ENCODE measurements at regions not wholly inside any gene's neighbourhood (a gene's known extent, or its start where the extent isn't known, plus 50 kb on each side); places are given as distances from the start of the nearest gene placed in this dataset.
"Not testable (repeated sequence)": the region's sequence is repeated elsewhere in the genome, so short reads cannot be mapped to it uniquely, and the experiment has no call there.

GRCh38 chr20:12528104-12528503, 480.7 kb upstream of the SPTLC3 start:
- no peaks in the 10 kb centered on the region for H3K4me1 ChIP-seq (ENCODE audit: control insufficient read depth, low read depth, low read length)
- no peak overlapping the region for H3K4me3 ChIP-seq (ENCODE audit: low read length)
- H3K36me3 ChIP-seq (ENCODE audit: control insufficient read depth, low read depth, low read length): no peaks in the 10 kb centered on the region
- no peaks in the 10 kb centered on the region for H3K27me3 ChIP-seq (ENCODE audit: control insufficient read depth, insufficient read depth, low read length)
- H3K9ac ChIP-seq (ENCODE audit: low read length): no peak overlapping the region
- H3K27ac ChIP-seq (ENCODE audit: low read length): no peak overlapping the region
- no peaks in the 10 kb centered on the region for H3K9me3 ChIP-seq (ENCODE audit: control insufficient read depth, low read depth, low read length)

GRCh38 chr20:12528591-12529041, 480.2 kb upstream of the SPTLC3 start:
- H3K27me3 ChIP-seq (ENCODE audit: control insufficient read depth, insufficient read depth, low read length): no peaks in the 10 kb centered on the region
- H3K4me3 ChIP-seq (ENCODE audit: low read length): no peak overlapping the region
- H3K9ac ChIP-seq (ENCODE audit: low read length): no peak overlapping the region
- H3K9me3 ChIP-seq (ENCODE audit: control insufficient read depth, low read depth, low read length): no peaks in the 10 kb centered on the region
- H3K4me1 ChIP-seq (ENCODE audit: control insufficient read depth, low read depth, low read length): no peaks in the 10 kb centered on the region
- no peaks in the 10 kb centered on the region for H3K36me3 ChIP-seq (ENCODE audit: control insufficient read depth, low read depth, low read length)
- no peak overlapping the region for H3K27ac ChIP-seq (ENCODE audit: low read length)

DNA sequence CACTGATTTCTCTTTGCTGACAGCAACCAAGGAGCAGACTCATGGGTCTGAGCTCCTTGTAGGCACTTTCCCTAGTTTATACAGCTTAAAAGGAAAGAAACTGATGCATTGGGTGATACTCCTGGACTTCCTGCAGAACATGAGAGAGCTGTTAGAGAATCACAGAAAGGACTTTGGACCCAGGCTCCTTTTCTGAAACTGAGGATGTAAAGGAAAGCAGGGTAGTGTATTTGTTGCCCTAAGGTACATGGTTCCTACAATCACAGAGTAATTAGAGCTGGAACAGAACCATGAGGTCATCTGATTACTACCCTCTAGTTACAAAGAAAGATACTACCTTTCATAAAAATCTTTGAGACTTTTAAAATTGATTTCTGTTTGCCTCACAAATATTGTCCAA, 477.1 kb upstream of the SPTLC3 start:
- Histone ChIP-seq H3K9me3 (ENCODE audit: control insufficient read depth, low read depth, low read length) (no peaks in the 10 kb centered on the region), H3K27me3 (ENCODE audit: control insufficient read depth, insufficient read depth, low read length) (no peaks in the 10 kb centered on the region), H3K4me3 (ENCODE audit: low read length) (no peak overlapping the region), H3K9ac (ENCODE audit: low read length) (no peak overlapping the region), H3K27ac (ENCODE audit: low read length) (no peak overlapping the region), H3K36me3 (ENCODE audit: control insufficient read depth, low read depth, low read length) (no peaks in the 10 kb centered on the region), H3K4me1 (ENCODE audit: control insufficient read depth, low read depth, low read length) (no peaks in the 10 kb centered on the region)

DNA sequence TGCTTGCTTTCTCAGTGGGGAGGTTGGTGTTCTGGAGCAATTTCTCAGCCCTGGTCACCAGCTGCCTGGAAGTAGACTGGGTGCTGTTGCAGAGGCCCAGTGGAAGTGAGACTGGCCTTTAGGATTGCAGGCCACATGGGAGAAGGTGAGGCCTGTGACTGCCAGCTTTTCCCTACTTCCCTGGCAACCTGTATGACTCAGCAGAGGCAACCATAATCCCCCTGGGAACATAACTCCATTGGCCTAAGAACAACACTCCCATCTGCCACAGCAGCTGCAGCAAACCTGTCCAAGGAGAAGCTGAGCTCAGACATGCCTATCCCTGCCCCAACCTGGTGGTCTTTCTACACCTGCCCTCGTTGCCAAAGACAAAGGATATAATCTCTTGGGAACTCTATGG, 473.5 kb upstream of the SPTLC3 start:
- Histone ChIP-seq H3K27ac (ENCODE audit: low read length) (no peak overlapping the region), H3K4me1 (ENCODE audit: control insufficient read depth, low read depth, low read length) (no peaks in the 10 kb centered on the region), H3K9me3 (ENCODE audit: control insufficient read depth, low read depth, low read length) (no peaks in the 10 kb centered on the region), H3K4me3 (ENCODE audit: low read length) (no peak overlapping the region), H3K36me3 (ENCODE audit: control insufficient read depth, low read depth, low read length) (no peaks in the 10 kb centered on the region), H3K27me3 (ENCODE audit: control insufficient read depth, insufficient read depth, low read length) (no peaks in the 10 kb centered on the region), H3K9ac (ENCODE audit: low read length) (no peak overlapping the region)

- no peak overlapping the region for H3K4me3 ChIP-seq (ENCODE audit: low read length)
- no peaks in the 10 kb centered on the region for H3K9me3 ChIP-seq (ENCODE audit: control insufficient read depth, low read depth, low read length)
- no peak overlapping the region for H3K9ac ChIP-seq (ENCODE audit: low read length)
- H3K27me3 ChIP-seq (ENCODE audit: control insufficient read depth, insufficient read depth, low read length): no peaks in the 10 kb centered on the region
- no peaks in the 10 kb centered on the region for H3K36me3 ChIP-seq (ENCODE audit: control insufficient read depth, low read depth, low read length)
- no peaks in the 10 kb centered on the region for H3K4me1 ChIP-seq (ENCODE audit: control insufficient read depth, low read depth, low read length)
- no peak overlapping the region for H3K27ac ChIP-seq (ENCODE audit: low read length)
Measured at GRCh38 chr20:12535770-12536169, 473.0 kb upstream of the SPTLC3 start.

- no peaks in the 10 kb centered on the region for H3K9me3 ChIP-seq (ENCODE audit: control insufficient read depth, low read depth, low read length)
- peaks cover 8% of the 10 kb centered on the region for H3K4me1 ChIP-seq (ENCODE audit: control insufficient read depth, low read depth, low read length)
- H3K4me3 ChIP-seq (ENCODE audit: low read length): no peak overlapping the region
- no peak overlapping the region for H3K9ac ChIP-seq (ENCODE audit: low read length)
- no peak overlapping the region for H3K27ac ChIP-seq (ENCODE audit: low read length)
- H3K36me3 ChIP-seq (ENCODE audit: control insufficient read depth, low read depth, low read length): no peaks in the 10 kb centered on the region
- H3K27me3 ChIP-seq (ENCODE audit: control insufficient read depth, insufficient read depth, low read length): no peaks in the 10 kb centered on the region
Measured at GRCh38 chr20:12554426-12554825, 454.3 kb upstream of the SPTLC3 start.

GRCh38 chr20:12555369-12555768, 453.4 kb upstream of the SPTLC3 start:
- Histone ChIP-seq H3K4me3 (ENCODE audit: low read length) (no peak overlapping the region), H3K27me3 (ENCODE audit: control insufficient read depth, insufficient read depth, low read length) (no peaks in the 10 kb centered on the region), H3K27ac (ENCODE audit: low read length) (no peak overlapping the region), H3K9me3 (ENCODE audit: control insufficient read depth, low read depth, low read length) (no peaks in the 10 kb centered on the region), H3K4me1 (ENCODE audit: control insufficient read depth, low read depth, low read length) (peaks cover 2% of the 10 kb centered on the region), H3K36me3 (ENCODE audit: control insufficient read depth, low read depth, low read length) (no peaks in the 10 kb centered on the region), H3K9ac (ENCODE audit: low read length) (no peak overlapping the region)

- not testable (repeated sequence) for H3K27ac ChIP-seq (ENCODE audit: low read length); H3K9ac ChIP-seq (ENCODE audit: low read length); H3K4me1 ChIP-seq (ENCODE audit: control insufficient read depth, low read depth, low read length); H3K4me3 ChIP-seq (ENCODE audit: low read length); H3K36me3 ChIP-seq (ENCODE audit: control insufficient read depth, low read depth, low read length); H3K9me3 ChIP-seq (ENCODE audit: control insufficient read depth, low read depth, low read length); H3K27me3 ChIP-seq (ENCODE audit: control insufficient read depth, insufficient read depth, low read length)
Measured at GRCh38 chr20:12555849-12556248, 452.9 kb upstream of the SPTLC3 start.

DNA sequence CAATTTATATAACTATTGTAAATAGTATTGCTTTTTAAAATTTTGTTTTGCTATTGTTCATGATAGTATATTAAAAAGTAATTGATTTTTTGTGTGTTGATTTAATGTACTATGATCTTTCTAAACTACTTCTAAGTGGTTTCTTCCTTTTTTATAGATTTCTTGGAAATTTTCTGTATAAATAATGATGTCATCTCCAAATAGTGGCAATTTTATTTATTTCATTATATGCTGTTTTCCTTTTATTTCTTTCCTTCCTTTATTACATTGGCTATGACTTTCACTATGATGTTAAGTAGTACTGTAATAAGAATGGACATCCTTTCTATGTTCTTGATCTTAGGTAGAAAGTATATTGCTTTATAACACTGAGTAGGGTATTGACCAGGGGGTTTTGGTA, 451.5 kb upstream of the SPTLC3 start:
- Histone ChIP-seq H3K9ac (ENCODE audit: low read length) (no peak overlapping the region), H3K27ac (ENCODE audit: low read length) (no peak overlapping the region), H3K4me1 (ENCODE audit: control insufficient read depth, low read depth, low read length) (no peaks in the 10 kb centered on the region), H3K36me3 (ENCODE audit: control insufficient read depth, low read depth, low read length) (no peaks in the 10 kb centered on the region), H3K27me3 (ENCODE audit: control insufficient read depth, insufficient read depth, low read length) (no peaks in the 10 kb centered on the region), H3K9me3 (ENCODE audit: control insufficient read depth, low read depth, low read length) (no peaks in the 10 kb centered on the region), H3K4me3 (ENCODE audit: low read length) (no peak overlapping the region)

DNA sequence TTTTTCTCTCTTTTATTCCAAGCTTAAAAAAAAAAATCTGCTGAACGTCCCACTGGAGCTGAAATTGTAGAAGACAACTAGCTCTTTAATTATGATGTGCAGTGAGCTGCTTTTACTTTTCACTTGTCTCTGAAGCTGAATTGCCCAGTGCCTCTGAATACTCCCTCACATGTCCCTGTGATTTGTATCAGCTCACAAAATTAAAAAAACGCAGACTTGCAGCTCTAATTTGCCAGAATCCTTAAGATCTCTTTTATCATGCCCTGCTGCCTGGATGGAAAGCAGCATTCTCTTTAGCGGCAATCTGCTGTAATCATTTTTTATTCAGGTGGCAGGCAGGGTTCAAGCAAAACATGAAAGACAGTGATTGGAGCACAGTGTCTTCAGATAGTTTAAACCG, 443.8 kb upstream of the SPTLC3 start:
- Histone ChIP-seq H3K36me3 (ENCODE audit: control insufficient read depth, low read depth, low read length) (no peaks in the 10 kb centered on the region), H3K27ac (ENCODE audit: low read length) (no peak overlapping the region), H3K4me3 (ENCODE audit: low read length) (no peak overlapping the region), H3K9me3 (ENCODE audit: control insufficient read depth, low read depth, low read length) (no peaks in the 10 kb centered on the region), H3K27me3 (ENCODE audit: control insufficient read depth, insufficient read depth, low read length) (no peaks in the 10 kb centered on the region), H3K4me1 (ENCODE audit: control insufficient read depth, low read depth, low read length) (no peaks in the 10 kb centered on the region), H3K9ac (ENCODE audit: low read length) (no peak overlapping the region)

DNA sequence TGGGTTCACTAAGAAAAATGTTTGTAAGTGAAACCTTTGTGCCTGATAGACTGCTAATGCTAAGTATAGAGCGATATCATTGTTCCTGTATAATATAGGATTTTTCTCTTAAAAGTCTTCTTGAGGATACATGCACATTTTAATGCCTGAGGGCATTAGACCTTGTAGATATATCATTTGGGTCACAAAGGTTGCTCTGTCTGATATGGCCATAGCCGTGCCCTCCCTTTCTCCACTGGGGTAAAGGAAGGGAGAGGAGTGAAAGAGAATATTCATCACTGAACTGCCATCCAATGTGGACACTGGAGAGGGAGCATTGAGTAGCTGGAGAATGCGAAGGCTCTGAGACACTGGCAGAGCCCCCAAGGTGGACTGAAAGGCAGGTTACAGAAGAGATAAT, 442.2 kb upstream of the SPTLC3 start:
- Histone ChIP-seq H3K36me3 (ENCODE audit: control insufficient read depth, low read depth, low read length) (no peaks in the 10 kb centered on the region), H3K4me1 (ENCODE audit: control insufficient read depth, low read depth, low read length) (no peaks in the 10 kb centered on the region), H3K4me3 (ENCODE audit: low read length) (no peak overlapping the region), H3K9ac (ENCODE audit: low read length) (no peak overlapping the region), H3K27me3 (ENCODE audit: control insufficient read depth, insufficient read depth, low read length) (no peaks in the 10 kb centered on the region), H3K27ac (ENCODE audit: low read length) (no peak overlapping the region), H3K9me3 (ENCODE audit: control insufficient read depth, low read depth, low read length) (no peaks in the 10 kb centered on the region)

GRCh38 chr20:12570371-12570770, 438.4 kb upstream of the SPTLC3 start:
- no peaks in the 10 kb centered on the region for H3K4me1 ChIP-seq (ENCODE audit: control insufficient read depth, low read depth, low read length)
- H3K9me3 ChIP-seq (ENCODE audit: control insufficient read depth, low read depth, low read length): no peaks in the 10 kb centered on the region
- H3K27ac ChIP-seq (ENCODE audit: low read length): no peak overlapping the region
- H3K4me3 ChIP-seq (ENCODE audit: low read length): no peak overlapping the region
- H3K9ac ChIP-seq (ENCODE audit: low read length): no peak overlapping the region
- no peaks in the 10 kb centered on the region for H3K27me3 ChIP-seq (ENCODE audit: control insufficient read depth, insufficient read depth, low read length)
- H3K36me3 ChIP-seq (ENCODE audit: control insufficient read depth, low read depth, low read length): no peaks in the 10 kb centered on the region
